SK-N-MC (cell line): ENCODE measurements at regions not wholly inside any gene's neighbourhood (a gene's known extent, or its start where the extent isn't known, plus 50 kb on each side); places are given as distances from the start of the nearest gene placed in this dataset.

ENCODE experiments used
- EZH2 ChIP-seq: fragments of 200-600 bp; sonication (generic); IDR thresholded peaks from one replicate; pipeline ENCODE4 v1.6.1; 2017; ENCODE audit warnings: antibody characterized with exemption
- POLR2AphosphoS5 ChIP-seq: IDR thresholded peaks from 2 replicates; pipeline ENCODE4 v1.6.1; 2012; ENCODE audit warnings: mild to moderate bottlenecking, low read depth, low read length, borderline replicate concordance

DNA sequence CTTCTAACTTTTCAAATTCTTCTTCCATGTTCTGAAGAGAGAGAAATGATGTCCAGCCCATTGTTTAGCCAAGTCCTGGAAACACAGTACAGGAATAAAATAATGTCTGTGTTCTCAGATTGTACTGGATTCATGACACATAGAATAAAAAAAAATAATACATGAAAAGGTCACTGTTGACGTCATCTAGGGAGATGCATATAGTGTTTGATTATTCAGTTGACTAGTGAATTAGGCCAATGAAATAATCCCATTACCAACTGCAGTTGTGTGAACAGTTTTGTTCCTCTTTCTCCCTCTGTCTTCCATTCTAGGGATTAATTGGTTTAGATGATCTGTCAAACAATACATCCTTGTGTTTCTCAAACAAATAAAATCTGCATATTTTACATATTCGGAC, 222.8 kb downstream of the ALDH8A1 start:
- TF ChIP-seq EZH2 (no peak), POLR2AphosphoS5 (no peak)
